GM18502 (cell line): ENCODE measurements at regions not wholly inside any gene's neighbourhood (a gene's known extent, or its start where the extent isn't known, plus 50 kb on each side); places are given as distances from the start of the nearest gene placed in this dataset.

Source experiments
- ATAC-seq: cut with Tn5 transposase; IDR thresholded peaks from one replicate; pipeline ENCODE4 v1.9.1; 2021; ENCODE audit warnings: mild to moderate bottlenecking; ENCODE audit not compliant: unreplicated experiment, poor library complexity

DNA sequence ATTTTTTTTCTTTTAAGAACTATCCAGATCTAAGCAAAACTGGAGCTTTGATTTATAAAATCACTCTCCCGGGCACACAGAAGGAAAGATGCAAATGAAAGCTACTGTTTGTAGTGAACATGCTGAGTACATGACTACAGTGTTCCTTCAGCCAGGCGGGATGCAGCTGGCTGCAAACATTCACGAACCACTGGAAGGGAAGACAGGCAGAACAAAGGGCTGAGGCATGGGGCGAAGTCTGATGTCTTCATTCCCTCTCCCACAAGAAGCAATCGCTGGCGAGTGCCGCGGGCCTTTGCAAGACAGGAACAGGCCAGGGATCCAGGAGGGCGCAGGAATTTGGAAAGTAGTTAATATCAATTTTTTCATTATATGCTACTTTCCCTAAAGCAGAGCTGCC lies 257.9 kb upstream of the AJAP1 start:
- no peak for ATAC-seq

DNA sequence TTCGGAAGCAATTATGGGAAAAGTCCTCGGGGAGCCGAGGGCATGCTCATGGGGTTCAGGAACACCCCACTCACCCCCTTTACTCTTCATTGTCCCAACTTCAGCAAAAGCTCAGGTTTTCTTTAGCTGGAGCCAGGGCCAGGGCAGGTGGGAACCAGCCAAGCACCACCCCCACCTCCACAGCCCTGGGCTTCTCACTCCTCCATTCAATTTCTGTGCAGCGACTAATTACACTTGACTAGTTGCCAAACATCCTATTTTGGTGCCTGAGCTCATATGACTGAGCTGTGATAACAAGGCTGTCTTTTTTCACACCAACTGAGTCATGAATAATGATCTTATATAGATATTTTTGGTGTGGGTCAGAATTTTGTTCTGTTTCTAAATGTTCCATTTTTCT lies 257.2 kb upstream of the AJAP1 start:
- ATAC-seq = no peak

DNA sequence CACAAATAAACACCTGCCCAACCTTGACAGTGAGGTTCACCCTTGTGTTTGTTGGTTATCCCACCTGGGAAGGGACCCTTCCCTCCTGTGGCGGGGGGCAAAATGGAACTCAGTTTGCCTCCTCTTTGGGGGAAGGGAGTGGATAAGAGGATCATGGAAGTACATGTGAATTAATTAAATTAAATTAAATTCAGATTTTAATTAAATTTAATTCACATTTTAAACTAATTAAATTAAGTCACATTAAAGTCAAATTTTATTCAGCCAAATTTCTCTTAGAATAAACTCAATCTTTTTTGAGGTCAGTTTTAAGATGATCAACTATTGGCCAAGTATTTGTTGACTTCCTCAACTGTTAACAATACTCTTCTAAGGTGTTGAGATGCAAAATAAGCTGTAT lies 252.4 kb upstream of the AJAP1 start:
- no peak for ATAC-seq

DNA sequence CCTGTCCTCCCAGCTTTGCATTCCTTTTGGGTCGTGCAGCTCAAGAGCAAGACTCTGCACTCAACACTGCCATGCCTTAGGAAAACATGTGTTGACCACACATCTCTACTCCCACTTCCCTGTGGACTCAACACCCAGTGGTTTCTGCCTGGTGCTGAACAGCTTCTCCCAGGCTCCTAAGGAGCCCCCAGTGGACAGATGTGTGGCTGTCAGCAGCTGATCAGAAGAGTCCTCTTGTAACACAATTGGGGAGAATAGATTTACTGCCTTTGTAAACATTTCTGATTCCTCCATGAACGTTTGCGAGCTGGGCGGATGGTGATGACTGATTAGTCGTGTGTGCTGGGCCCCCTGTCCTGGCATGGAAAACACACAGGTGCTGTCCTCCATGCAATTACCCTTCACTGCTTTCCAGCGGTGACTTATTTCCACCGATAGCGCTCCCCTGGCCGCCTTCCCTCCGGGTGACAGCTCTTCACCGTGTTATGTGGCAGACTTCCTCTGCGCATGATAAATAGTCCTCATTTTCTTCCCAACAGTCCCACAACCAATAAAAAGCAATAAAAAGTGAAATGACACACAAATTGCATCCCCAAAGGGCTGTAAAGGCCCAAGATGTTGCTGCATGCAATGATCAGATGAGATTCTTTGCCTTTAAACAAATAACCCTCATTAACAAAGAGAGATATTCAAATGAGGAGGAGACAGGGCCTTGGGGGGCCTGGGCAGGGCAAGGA lies 249.4 kb upstream of the AJAP1 start:
- ATAC-seq = no peak

DNA sequence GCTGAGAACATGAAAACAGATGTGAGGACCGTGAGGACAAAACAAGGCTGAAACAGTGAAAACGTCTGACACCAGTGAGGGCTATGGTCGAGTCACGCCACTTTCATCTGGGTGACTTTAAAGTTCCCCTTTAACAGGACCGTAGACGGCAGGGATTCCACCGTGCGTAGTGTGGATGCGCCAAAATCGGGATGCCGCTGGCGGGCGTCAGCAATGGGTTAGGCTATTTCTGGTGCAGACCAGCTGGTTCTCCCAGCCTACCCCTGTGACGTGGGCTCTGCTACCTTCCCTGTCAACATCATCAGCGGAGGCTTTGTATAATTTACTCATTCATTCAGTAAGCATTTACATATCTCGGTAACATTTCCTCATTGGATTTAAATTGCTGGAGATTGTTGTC lies 246.6 kb upstream of the AJAP1 start:
- ATAC-seq = no peak

DNA sequence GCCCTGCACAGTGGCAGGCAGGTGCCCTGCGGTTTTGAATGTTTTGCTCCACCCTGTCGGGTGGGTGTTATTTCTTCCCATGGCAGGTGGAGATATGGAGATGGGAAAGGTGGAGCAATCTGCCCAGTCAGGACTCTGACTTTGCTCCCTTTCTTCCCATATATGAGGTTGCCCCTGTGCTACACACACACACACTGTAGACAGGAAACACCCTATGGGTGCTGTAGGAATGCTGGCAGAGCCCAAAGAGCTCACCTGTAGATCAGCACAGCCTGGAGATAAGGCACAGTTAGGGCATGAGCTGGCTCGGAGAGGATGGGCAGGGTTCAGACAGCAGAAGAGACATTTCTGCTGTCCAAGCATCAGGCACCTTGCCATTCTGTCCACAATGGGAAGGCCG lies 246.0 kb upstream of the AJAP1 start:
- no peak for ATAC-seq

DNA sequence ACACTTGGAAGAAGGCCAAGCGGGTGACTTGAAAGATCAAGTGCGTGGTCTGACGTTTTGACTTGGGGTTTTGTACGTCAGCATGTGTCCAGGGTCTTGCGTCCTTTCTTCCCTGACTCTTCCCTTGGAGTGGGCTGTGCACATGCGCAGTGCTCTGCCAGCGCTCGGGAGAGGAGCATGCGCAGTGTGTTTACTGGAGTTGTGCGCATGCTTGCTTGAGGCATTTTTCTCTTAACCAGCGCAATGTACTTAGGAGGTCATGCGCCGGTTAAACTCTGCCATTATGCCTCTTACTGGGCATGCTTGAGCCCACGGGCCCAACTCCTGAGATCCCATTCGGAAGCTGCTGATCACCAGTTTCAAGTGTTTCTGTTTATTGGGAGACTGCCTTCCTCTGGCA lies 242.5 kb upstream of the AJAP1 start:
- no peak for ATAC-seq

DNA sequence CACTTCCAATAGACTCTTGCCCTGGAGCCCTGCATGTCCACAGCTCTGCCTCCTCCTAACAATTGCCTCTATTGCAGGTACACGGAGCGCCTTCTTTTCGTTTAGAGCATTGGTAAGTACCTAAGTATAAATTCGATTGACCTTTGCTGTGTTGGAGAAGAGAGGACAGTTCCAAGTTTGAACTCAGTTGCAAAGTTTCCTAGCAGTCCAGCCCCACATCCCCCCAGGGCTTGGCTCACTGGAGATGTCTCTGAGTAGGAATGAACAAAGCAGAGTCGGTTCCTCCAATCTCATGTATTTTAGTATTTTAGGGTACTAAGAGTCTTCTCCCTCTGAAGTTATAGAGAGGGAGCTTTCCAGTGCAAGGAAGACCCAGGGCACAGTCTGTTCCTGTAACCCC lies 238.9 kb upstream of the AJAP1 start:
- no peak for ATAC-seq

DNA sequence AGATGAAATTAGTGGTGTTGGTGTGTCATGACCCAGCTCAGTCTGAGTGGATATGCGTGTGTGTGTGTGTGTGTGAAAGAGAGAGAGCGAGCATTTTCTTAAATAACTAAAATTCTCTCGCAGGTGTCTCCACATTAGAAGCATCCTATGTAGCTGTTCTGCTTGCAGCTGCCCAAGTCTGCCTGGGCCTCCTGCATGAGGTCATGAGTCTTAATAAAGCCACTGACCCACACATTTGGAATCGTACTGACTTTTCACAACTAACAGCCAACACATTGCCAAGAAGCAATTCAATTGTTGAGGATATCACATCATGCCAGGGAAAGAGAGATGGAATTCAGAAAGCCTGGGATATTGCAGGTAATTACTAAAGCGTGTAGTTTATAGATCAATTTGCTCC lies 238.2 kb upstream of the AJAP1 start:
- ATAC-seq = no peak

DNA sequence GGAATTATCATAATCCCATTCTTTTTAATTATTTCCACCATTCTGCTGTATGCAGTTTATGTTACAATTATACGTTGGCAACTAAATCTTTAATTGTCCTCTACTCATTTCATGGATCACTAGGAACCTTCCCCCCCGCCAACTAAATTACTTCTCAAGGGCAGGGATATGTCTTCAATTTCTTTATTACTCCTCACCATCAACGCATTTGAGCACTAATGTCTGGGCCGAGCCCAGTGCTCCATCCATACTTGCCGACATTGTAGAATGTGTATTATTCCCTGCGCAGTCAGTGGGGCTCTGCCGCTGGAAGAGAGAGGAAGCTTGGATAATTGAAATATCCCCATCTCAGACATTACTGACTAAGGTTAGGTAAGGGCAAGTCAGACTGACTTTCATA lies 236.4 kb upstream of the AJAP1 start:
- ATAC-seq = no peak

DNA sequence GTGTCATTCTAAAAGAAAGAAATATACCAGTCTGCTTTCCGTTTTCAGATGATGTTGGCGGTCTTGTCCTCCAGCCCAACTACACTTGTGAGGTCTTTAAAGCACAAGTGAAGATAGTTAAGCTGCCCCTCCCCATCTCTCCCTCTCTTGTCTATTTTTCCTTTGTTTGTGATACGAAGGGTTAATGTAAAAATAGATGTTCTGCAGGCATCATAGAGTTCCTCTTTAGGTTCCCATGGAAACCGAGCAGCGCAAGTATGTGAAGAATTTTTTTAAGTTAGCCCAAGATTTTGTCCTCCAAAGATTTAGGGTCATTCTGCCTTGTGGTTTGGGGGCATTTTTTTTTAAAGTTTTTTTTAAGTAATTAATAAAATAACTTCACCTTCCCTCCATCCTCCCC lies 232.4 kb upstream of the AJAP1 start:
- no peak for ATAC-seq

DNA sequence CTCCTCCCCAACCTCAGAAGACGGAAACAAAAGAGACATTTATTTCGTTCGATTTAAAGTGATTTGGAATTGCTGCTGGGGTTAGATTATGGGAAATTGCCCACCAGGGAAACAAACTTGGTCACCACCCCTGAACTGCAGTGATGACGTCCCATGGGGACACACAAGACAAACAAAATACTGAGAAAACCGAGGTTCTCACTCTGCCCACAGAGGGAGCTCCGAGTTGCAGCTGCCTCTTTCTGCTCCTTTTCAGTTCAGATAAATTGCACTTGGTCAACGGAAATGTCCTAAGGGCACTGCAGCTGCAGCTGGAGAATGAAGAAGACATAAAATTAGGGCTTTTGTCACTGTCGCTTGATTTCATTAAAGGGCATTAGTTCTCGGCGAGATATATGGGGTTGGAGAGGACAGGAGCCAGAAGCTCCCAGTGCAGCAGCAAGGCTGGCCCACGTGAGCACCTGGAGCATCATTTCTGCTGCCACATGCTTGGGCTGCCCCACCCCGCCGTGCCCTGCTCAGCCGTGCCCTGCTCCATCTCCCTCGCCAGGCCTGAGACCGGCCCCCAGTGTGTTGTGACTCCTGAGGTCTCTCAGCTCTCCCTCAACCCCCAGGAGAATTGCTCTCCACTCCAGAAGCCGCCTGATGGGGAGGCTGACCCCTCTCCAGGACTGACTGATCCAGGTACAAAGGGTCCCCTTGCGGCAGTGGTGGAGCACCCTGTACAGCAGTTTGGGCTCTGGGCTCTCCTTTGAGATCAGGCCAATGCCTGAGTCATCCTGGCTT lies 231.7 kb upstream of the AJAP1 start:
- no peak for ATAC-seq

DNA sequence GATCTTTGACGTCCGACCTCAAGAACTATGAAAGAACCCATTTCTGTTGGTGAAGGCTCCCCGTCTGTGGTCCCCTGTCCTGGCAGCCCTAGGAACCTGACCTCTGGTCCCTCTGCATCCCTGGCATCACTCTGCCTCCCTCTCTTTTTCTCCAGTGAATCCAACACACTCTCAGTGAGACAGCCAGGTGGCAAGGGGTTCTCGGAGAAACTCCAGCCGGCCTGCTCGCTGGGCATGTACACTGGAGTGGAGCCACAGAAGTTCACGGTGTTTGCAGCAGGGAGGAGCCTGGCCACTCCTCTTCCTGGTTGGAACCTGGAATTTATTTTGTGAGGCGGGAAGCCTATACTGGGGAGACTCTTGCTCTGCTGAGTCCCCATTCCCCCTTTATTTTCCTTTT lies 230.2 kb upstream of the AJAP1 start:
- no peak for ATAC-seq

DNA sequence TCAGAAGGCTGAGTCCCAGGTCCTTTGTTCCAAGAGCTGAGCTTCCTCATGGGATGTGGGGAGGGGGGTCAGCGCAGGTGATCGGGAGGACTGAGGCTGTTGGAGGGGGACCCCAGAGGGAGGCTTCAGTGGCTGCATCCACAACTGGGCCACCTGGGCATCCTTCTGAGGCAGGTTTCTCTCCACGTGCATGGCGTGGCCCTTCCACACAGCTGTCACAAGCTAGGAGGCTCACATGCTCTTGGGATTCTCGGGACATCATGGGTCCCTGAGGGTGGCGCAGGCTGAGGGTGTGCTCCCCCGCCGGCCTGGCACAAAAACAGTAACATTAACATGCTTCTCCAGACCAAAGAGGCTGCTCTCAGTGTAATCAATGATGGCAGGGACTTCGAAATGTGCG lies 229.6 kb upstream of the AJAP1 start:
- no peak for ATAC-seq

DNA sequence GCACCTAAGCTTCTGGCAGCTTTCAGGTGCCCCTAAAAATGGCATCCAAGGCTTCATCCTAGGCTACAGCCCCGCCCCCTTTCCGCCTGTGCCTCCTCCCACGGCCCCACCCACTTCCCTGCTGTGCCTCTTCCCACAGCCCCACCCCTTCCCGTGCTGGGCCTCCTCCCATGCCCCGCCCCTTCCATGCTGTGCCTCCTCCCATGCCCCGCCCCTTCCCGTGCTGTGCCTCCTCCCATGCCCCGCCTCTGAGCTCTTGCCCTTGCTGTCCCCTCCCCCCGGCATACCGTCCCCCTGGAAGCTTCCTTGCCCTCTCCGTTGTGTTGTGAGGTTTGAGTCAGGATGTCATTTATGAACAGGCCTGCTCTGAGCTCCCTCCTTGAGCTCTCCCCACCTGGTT lies 228.5 kb upstream of the AJAP1 start:
- ATAC-seq = no peak

DNA sequence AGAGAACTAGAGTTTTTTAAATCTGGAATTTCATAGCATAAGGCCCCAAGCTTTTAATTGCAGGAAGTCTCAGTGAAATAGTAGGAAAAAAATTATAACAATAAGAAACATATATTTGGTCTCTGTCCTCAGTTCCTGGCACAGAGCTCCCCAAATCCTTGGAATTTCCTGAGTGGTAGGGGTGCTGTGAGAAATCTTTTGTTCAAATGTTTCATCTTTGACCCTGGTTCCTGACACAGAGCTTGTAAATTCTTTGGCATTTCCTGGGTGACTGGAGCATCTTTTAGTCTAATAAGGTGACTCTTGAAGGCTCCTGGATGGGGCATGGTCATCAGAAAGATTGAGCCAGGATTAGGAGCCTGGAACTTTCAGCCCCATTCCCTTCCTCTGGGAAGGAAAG lies 225.7 kb upstream of the AJAP1 start:
- ATAC-seq = no peak

DNA sequence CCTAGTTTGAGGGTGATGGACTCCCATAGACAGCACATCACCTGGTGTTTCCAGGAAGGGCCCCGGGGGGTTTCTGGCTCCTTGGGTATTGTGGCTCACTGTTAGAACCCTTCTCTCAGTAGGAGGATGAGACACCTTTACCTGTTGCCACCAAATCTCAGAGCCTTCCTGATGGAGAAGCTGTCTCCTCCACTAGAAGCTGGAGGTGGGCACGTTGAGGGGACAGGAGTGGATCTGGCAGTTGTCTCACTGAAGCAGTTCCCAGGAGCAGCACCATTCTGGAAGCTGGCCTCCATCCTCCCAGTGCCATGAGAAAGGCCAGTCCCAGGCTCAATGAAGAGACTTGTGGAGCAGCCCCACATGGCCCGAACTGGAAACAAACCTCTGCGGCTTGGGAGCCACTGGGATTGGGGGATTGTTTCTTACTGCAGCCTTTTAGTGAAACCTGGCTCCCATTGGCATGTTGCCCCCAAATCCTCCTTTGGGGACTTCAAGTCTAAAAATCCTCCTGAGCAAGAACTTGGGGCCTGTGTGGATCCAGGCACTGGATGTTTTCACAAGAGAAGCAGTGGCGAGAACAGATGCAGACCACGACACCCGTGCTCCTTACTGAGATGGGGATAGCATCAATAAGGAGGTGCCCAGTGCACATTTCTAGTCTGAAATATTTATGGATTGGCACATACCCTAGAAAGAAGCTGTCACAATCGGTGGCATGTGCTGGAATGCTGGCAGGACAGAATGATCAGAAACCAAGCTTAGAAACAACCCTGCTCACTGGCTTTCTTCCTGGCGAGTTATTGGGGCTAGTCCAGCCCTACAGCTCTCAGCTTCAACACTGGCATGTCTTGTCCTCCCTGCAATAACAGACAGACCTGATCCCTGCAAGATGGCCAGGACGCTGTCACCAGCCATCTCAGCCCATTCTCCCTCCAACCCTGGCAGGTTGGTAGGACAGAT lies 223.7 kb upstream of the AJAP1 start:
- ATAC-seq = no peak

DNA sequence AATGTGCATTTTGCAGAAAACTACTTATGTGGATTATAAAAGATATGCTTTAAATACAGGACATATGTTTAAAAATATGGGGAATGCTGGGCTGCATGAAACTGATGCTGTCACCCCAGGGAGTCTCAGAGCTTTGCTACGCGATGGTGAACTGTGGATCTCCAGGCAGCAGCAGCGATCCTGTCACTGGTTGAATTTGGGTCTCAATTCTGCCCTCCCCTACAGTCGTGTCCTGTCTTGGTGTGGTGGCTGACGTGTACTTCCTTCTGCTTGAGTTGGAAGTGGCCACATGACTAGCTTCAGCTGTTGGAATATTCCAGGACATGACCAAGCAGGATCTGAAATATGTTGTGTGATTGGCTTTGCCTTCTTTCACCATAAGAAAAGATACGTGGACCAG lies 222.9 kb upstream of the AJAP1 start:
- ATAC-seq = no peak

DNA sequence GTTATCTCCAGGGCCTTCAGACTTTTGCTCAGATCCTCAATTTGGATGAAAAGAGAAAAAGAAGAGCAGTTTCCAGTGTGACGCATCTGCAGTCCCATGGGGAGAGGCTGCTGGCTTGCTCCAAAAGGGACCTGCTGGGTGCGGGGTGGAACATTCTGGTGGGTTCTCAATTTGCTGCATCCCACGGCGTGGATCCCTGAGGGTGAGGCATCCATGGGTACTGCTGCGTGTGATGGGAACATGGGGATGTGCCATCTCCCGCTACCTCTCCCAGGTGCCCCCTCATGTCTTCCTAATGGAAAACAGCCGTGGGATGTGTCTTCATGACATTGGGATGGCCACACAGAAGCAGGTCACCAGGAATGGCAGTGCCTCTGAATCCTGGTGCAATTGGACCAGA lies 221.3 kb upstream of the AJAP1 start:
- ATAC-seq = no peak

DNA sequence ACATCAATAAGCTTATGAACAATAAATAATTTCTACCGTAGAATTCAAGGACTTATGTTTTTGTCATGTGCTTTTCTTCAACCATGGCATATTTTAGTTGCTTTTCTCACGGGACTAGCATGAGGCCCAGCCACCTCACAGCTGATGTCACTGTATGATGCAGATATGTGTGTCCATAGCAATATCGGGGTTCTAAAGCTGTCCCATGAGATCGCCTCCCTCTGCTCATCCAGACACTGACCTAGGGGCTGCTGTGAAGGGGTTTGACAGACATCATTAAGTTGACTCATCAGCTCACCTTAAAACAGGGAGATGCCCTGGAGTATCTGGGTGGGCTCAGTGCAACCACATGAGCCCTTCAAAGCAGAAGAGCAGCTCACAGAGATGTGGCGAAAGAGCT lies 210.3 kb upstream of the AJAP1 start:
- ATAC-seq = no peak
